Fibroblast of the conjunctiva (primary cell): ENCODE measurements at regions not wholly inside any gene's neighbourhood (a gene's known extent, or its start where the extent isn't known, plus 50 kb on each side); places are given as distances from the start of the nearest gene placed in this dataset.
"Not testable (repeated sequence)": the region's sequence is repeated elsewhere in the genome, so short reads cannot be mapped to it uniquely, and the experiment has no call there.

Experiments
- DNase-seq: peaks from one replicate; pipeline ENCODE4 v3.0.0-alpha.2; 2010; ENCODE audit warnings: low read depth

DNA sequence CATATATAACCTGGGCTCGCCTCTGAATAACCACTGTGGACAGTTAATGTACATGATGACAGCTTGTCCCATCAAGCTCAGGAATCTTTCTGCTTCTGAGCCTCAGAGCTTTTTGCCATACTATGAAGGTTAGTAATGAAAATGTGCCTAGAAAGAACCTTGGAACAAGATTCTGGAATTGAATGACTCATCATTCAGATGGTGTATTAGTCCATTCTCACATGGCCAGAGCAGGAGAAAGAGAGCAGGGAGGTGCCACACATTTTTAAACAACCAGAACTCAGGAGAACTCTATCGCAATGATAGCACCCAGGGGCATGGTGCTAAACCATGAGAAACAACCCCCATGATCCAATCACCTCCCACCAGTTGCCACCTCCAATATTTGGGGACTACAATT is 542.1 kb downstream of the PRR16 start:
- no peak for DNase-seq

DNA sequence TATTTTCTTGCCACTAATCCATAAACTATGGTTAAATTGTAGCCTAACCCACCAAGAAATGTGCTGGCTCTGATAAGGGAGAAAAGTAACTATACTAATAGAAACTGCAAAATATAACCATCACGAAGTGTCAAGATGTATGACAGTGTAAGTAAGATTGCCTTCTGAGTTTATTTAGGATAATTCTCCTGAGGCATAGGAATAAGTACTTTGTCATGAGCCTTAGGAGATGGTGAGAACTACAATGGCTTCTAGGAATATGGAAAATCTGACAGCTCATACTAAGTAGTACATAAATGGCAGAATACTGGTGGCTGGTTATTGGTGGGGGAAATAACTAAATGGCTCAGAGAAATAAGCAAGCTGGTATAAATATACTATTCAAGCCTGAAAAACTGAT is 543.9 kb downstream of the PRR16 start:
- DNase-seq: no peak

DNA sequence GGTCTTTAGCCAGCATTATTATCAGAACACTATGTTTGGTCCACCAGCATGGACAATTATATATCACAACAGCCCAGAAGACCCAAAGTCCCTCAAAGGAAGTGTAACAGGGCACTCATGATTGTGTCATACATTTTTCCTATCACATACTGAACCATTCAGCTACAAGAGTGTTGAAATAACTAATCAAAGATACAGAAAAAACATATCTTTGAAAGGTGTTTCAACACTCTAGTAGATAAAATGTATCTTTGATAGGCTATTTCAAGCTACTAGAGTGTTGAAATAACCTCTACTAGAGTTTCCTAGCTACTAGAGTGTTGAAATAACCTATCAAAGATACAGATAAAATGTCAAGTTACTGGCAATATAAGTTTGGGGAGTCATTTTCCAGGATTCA is 545.0 kb downstream of the PRR16 start:
- no peak for DNase-seq

DNA sequence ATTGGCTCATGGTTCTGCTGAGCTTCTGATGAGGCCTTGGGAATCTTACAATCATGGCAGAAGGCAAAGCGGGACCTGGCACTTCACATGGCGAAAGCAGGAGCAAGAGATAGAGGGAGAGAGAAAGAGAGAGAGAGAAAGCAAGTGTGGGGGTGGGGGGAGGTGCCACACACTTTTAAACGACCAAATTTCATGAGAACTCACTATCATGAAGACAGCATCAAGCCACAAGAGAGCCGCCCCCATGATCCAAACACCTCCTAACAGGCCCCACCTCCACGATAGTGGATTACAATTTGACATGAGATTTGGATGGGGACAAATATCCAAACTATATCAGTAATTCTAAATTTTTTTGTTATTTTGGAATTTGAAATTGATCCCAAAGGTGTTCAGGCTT is 553.9 kb downstream of the PRR16 start:
- no peak for DNase-seq

DNA sequence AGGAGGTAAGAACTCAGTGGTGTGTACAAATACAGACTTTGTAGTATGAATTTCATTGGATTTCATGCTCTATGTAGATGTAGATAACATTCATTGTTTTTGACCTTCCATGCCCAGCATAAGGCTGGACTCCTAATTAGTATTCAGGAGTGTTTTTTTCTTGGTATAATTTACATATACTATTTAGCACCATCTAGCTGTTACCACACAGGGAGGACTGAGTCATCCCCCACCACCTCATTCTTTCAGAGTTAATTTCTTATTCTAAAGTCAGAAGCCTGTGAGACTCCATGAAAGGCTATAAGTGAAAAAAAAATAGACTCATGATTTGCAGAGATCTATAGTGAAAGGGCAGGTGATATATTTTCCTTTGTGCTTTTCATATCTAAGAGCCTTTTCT is 555.0 kb downstream of the PRR16 start:
- no peak for DNase-seq

DNA sequence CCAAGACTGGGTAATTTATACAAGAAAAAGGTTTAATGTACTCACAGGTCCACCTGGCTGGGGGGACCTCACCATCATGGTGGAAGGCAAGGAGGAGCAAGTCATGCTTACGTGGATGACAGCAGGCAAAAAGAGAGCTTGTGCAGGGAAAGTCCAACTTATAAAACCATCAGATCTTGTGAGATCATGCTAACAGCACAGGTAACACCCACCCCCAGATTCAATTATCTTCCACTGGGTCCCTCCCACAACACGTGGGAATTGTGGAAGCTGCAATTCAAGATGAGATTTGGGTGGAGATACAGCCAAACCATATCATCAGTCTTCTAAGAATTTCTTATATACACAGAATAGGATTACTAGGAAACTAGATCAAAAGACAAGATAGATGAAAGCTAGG is 555.6 kb downstream of the PRR16 start:
- DNase-seq: no peak

DNA sequence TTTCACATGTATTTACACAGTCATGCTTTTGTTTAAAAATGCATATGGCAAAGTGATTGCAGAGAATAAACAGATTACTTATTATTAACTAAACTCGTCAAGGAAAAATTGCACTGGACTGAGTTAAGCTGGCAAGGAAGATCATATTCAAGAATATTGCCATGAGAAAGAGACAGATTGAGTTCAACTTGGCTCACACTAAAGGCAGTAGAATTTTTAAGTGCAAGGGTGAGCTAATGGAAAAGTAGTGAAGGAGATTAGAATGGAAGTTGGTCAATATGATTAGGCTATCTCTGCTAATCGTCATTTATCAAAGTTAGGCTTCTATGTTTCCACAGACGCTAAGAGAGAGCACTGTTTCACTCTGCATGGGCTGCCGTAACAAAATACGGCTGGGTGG is 557.6 kb downstream of the PRR16 start:
- no peak for DNase-seq

DNA sequence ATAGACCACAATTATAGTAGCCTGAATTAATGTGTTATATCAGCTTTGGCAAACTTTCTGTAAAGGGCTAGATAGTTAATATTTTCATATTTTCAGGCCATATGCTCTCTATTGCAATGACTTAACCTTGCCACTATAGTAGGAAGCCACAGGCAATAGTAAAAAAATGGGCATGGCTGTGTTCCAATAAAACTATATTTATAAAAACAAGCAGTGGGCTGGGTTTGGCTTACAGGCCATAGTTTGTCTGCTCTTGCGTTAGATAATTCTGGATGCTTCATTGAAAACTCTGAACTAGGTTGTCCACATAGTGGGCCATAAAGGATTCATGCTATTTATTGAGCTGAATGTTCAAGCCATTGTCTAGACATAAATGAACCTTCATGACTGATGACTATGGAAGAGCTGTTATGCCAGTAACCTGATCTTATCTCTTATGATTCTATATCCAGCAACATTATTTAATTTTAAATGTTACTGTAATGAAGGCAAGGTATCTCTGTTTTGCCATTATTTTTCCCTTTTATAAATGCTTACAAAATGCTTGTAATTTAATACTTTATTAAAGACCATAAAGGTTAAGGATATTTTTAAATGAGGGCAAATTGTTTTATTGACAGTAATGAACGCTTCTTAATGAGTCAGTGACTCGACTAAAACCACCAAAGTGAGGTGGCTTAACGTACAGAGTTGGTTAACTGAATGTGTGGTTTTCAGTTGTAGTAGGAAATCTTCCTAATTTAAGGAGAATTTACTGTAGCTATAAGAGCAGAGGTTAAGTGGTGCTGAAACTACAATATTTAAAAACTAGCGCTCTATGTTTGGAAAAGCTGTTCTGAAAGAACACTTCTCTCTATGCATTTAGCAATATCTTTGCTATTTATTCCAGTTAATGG is 560.6 kb downstream of the PRR16 start:
- no peak for DNase-seq

DNA sequence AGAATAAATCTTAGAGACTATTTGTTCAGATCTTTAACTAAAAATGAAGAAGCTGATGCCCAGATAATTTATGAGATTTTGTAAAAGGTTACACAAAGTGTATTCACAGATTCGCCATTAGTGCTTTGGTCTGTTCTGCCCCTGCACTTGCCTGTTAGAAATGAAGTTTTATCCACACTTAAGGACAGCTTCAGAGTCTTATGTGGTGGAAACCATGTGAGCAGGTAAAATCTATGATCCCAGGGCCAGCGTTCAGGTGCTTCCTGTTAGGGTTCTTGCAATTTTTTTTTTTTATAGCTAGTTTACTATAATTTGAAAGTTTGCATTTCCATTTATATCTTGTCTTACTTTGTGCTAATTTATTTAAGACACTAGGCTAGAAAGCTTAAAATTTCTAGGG is 561.6 kb downstream of the PRR16 start:
- DNase-seq: no peak

DNA sequence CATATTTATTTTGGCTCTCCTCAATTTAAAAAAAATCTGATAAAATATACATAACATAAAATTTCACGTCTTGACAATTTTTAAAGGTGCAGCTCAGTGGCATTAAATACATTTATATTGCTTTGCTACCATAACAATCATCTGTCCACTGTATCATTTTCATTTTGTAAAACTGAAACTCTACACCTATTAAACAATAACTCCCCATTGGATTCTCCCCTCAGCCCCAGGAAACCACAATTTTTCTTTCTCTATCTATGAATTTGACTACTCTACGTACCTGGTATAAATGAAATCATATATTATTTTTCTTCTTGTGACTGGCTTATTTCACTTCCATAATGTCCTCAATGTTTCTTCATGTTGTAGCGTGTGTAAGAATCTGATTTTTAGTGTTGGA is 563.5 kb downstream of the PRR16 start:
- no peak for DNase-seq

DNA sequence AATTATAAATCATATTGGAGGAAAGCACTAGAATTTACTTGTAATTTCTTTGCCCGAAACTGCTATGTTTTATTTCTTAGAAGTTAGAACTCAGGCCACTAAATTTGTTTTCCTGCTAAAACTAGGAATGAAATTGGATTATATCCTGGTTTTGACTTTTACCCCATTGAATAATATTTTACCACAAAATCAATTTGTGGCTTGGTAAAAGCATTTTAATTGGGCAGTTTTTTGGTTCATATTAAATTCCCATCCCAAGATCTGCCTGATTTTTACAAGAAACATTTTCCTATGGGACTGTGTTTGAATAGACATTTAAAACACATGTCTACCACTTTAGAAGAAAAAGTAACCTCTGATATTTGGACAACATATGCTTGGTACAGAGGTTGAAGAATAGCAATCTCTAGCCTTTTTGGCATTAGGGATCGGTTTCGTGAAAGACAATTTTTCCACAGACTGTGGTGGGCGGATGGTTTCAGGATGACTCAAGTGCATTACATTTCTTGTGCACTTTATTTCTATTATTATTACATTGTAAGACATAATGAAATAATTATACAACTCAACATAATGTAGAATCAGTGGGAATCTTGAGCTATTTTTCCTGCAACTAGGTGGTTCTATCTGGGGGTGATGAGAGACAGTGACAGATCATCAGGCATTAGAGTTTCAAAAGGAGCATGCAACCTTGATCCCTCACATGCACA is 565.6 kb downstream of the PRR16 start:
- DNase-seq: peak; percentile 22

DNA sequence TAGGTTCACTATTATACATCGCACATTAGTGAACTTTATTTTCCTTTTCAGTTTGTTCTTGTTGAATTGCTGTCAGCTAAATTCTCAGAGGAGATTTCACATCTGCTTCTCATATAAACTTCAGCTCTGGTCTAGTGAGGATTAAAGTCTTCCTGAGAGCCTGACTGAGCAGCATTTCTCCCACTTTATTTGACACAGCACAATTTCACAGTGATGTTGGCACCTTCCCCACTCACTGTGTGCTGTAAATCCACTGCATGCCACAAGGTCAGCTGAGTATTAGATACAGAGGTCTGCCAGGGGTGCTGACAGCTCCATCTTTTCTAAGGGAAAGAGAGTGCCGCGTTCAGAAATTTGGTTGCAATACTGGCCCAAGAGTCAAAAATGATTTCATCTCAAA is 567.4 kb downstream of the PRR16 start:
- DNase-seq: peak; percentile 67

DNA sequence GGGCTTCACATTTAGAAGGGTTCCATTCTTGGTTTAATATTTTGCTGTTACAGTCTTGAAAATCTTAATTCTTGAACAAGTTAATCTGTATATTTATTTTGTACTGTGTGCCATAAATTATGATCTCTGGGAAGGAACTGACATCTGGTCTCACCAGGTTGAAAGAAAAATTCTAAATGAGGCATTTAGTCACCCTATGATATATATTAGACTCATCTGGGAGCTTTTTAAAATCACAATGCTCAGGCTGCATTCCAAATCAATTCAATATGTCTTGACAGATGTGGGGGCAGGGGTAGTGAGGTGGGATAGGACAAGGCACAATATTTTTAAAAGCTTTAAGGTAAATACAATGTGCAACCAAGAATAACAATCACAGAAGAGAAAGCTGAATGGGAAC is 569.2 kb downstream of the PRR16 start:
- DNase-seq: no peak

DNA sequence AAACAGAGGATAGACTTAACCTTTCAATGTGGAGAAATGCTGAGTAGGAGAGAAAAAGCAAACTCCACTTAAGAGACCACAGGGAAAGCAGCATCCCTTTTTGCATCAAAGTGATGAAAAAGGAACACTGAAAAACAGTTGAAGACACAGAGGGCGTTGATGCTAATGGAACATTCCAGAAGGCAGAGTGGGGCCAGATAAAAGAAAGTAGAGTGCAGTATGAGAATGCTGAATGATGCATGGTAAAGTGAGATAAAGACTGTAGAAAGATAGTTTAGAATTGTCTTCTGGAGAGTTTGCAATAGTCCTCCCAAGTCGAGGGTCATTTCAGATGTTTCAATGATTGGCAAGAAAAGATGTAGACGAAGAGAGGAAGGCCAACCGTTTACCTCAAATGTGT is 574.3 kb downstream of the PRR16 start:
- DNase-seq: no peak

DNA sequence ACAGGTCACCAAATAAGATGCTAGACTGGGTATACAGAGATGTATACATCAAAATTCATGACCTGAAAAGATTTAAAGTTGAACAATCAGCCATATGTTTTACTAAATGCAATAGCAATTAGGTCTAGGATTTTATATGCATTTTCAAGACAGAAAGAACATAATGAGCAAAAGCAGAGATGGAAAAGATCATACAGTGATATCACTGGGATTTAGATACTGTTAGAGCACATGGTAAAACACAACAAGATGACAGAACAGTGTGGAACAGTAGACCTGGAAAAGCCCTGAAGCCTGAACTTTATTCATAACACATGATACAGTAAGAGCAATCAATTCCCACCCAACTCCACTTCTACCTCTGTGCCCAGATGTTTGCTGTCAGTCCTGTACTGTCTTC is 585.9 kb downstream of the PRR16 start:
- no peak for DNase-seq

DNA sequence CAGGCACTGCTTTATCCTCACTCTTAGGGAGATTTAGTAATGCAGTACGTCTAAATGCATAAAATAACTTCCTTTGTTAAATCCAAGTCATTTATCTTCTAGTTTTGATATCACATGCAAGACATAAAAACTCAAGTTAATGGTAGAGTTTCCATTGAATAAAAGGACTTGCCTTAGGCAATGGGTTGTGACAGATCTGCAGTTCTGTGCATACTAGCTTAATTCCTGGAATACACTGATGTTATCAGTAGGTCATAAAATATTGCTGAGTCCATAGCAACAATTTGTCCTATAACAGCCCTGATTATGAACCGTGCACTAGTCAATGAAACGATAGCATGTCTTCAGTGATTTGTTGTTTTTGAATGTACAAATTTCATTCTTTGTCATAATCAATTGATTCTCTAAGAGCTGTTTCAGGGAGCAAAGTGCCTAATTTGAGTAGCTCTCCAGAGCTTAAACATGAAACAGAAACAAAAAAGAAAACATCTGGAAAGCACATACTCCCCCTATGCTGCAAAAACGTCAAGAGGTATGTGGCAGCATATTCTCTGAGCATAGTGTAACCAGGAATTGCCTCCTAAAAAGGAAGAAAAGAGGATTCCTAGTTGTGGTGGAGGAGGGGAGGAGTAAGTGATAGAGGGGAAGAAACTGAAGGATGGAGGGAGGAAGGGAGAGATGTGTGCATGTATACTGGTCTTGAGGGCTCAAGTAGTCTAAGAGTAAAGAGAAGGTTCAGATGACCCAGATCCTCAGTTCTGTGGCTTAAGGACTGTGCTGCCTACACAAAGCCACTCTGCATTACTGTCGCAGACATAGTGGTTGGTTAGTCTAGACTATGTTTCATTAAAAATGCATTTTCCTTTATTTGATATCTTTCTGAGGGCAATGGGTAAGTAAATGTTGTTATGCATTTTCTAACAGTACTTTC is 589.2 kb downstream of the PRR16 start:
- no peak for DNase-seq

DNA sequence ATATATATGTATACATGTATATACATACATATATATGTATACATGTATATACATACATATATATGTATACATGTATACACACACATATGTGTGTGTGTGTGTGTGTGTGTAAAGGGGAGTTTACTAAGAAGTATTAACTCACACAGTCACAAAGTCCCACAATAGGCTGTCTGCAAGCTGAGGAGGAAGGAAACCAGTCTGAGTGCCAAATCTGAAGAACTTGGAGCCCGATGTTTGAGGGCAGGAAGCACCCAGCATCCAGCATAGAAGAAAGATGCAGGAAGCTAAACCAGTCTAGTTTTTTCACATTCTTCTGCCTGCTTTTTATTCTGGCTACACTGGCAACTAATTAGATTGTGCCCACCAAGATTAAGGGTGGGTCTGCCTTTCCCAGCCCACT is 591.5 kb downstream of the PRR16 start:
- DNase-seq: no peak

DNA sequence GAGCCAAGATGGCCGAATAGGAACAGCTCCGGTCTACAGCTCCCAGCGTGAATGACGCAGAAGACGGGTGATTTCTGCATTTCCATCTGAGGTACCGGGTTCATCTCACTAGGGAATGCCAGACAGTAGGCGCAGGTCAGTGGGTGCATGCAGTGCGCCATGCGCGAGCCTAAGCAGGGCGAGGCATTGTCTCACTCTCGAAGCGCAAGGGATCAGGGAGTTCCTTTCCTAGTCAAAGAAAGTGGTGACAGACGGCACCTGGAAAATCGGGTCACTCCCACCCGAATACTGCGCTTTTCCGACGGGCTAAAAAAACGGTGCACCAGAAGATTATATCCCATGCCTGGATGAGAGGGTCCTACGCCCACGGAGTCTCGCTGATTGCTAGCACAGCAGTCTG is 600.1 kb downstream of the PRR16 start:
- DNase-seq: not testable (repeated sequence)

DNA sequence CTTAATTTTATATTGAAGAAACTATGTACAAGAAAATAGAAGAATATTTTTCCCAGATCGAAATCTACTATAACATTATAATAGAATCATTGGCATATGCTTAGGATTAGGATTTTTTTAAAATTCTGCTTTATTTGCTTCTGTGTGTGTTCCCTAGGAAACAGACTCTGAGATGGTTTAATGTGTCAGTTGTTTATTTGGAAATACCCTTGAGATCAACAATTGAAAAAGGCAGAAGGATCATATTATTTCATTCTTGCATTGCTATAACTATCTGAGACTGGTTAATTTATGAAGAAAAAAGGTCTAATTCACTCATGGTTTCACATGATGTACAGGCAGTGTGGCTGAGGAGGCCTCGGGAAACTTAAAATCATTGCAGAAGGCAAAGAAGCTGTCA is 622.6 kb downstream of the PRR16 start:
- no peak for DNase-seq

DNA sequence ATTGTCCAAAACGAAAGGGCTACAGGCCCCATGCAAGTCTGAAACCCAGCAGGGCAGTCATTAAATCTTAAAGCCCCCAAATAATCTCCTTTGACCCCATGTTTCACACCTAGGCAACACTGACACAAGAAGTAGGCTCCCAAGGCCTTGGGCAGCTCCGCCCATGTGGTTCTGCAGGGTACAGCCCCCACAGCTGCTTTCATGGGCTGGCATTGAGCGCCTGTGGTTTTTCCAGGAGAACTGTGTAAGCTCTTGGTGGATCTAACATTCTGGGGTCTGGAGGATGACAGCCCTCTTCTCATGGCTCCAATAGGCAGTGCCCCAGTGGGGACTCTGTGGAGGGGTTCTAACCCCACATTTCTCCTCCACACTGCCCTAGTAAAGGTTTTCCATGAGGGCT is 623.5 kb downstream of the PRR16 start:
- no peak for DNase-seq

DNA sequence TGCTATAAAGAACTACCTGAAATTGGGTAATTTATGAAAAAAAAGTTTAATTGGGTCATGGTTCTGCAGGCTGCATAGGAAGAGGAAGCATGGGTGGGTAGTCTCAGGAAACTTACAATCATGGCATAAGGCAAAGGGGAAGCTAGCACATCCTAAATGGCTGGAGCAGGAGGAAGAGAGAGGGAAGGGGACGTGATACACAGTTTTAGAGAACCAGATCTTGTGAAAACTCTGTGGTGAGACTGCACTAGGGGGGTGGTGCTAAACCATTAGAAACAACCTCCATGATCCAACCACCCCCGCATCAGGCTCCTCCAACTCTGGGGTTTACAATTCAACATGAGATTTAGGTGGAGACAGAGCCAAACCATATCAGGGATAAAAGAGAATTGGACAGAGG is 624.2 kb downstream of the PRR16 start:
- DNase-seq: no peak

DNA sequence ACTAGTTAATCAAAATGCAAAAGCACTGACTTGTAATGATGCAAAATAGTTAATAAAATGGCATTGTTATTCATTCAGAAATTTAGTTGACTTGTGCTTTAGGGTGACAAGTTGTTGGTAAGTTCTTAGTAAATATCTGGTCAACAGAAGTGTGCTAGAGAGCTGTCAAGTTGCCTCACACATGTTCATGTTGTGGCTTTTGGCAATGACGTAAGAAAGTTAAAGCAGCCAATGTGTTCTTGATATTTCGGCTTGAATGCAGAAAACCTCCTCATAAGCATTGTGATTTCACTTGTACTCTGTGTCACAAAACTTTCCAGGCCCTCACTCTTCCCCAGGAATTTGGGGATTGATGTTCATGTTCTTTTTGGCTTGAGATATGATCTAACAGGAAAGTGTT is 626.7 kb downstream of the PRR16 start:
- no peak for DNase-seq

DNA sequence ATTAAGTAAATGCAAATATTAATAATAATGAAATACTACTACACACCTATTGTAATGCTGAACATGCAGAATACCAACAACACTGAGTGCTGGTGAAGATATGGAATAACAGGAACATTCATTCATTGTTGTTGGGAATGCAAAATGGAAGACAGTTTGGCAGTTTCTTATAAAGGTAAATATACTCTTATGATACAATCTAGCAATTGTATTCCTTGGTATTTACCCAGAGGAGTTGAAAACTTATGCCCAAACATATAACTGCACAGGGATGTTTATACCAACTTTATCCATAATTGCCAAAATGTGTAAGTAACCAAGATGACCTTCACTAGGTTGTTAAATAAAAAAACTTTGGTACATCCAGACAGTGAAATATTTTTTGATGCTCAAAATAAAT is 636.8 kb downstream of the PRR16 start:
- no peak for DNase-seq
